Endothelial cell of umbilical vein (primary cell): ENCODE measurements at regions not wholly inside any gene's neighbourhood (a gene's known extent, or its start where the extent isn't known, plus 50 kb on each side); places are given as distances from the start of the nearest gene placed in this dataset.

Source experiments
- BruUV-seq: library from RNA; stranded (reverse); fragments of 400-500 nt; replicated peaks from 2 replicates; lab custom pipeline; 2021; lab: Mats Ljungman, UMichigan
- CTCF ChIA-PET: fragments of 300-600, 350-600 bp; sonication (Branson Sonifier 250); formaldehyde crosslinking; loops from one replicate; lab custom pipeline; 2021; ENCODE audit warnings: antibody characterized with exemption, inconsistent platforms; lab: Charles Lee
- POLR2A ChIA-PET: fragments of 300-600, 350-600 bp; sonication (Branson Sonifier 250); formaldehyde crosslinking; loops from one replicate; lab custom pipeline; 2021; ENCODE audit warnings: antibody characterized with exemption, inconsistent platforms; lab: Charles Lee
- DNase-seq: peaks from one replicate; pipeline ENCODE4 v3.0.0-alpha.2; 2011; ENCODE audit warnings: low read depth, low spot score
- FAIRE-seq: peaks from 2 replicates; lab custom pipeline; 2011; peaks lifted over from hg19 to GRCh38; lab: Jason Lieb, UNC
- H2AFZ ChIP-seq: 2 replicates; pipeline ENCODE4 v1.6.0; 2012; ENCODE audit warnings: low read depth, low read length, control low read depth, inconsistent platforms
- H3K27ac ChIP-seq: 2 replicates; pipeline ENCODE4 v1.5.1; 2011; ENCODE audit warnings: low read depth, mild to moderate bottlenecking, control low read depth, low read length, moderate library complexity; ENCODE audit not compliant: insufficient read depth
- H3K27me3 ChIP-seq, 2 experiments: 2 replicates each; pipeline versions ENCODE4 v1.6.0 to v1.6.1; 2011; ENCODE audit warnings: low read length in 2 of 2, mixed read lengths in 1 of 2; ENCODE audit not compliant: control insufficient read depth in 2 of 2, insufficient read depth in 2 of 2
- H3K36me3 ChIP-seq, 2 experiments: 2 replicates in 1 of 2; 3 replicates in 1 of 2; pipeline ENCODE4 v1.5.1; 2011; ENCODE audit warnings: low read length in 2 of 2, mild to moderate bottlenecking in 1 of 2, moderate library complexity in 1 of 2; ENCODE audit not compliant: control insufficient read depth in 2 of 2, insufficient read depth in 2 of 2; ENCODE audit errors: extremely low read depth in 1 of 2
- H3K4me1 ChIP-seq: 3 replicates; pipeline ENCODE4 v1.5.1; 2011; ENCODE audit warnings: mild to moderate bottlenecking, low read length; ENCODE audit not compliant: control insufficient read depth, insufficient read depth; ENCODE audit errors: extremely low read depth
- H3K4me2 ChIP-seq: 2 replicates; pipeline ENCODE4 v1.6.1; 2011; ENCODE audit warnings: low read length, control low read depth, mixed read lengths; ENCODE audit not compliant: insufficient read depth
- H3K4me3 ChIP-seq, 3 experiments: fragments of 200-600 bp in 1 of 3; sonication (generic), shearing (Covaris generic) in 1 of 3; replicated peaks in 1 of 3; 2 replicates each; pipeline ENCODE4 v1.5.1; 2011 to 2016; ENCODE audit warnings: control low read depth in 3 of 3, low read length in 3 of 3, mild to moderate bottlenecking in 2 of 3, inconsistent platforms in 1 of 3, low read depth in 1 of 3, moderate library complexity in 1 of 3; ENCODE audit not compliant: insufficient read depth in 1 of 3
- H3K79me2 ChIP-seq: 2 replicates; pipeline ENCODE4 v1.6.0; 2012; ENCODE audit warnings: low read length, inconsistent platforms; ENCODE audit not compliant: control insufficient read depth, insufficient read depth
- H3K9ac ChIP-seq: replicated peaks from 2 replicates; pipeline ENCODE3; 2011; ENCODE audit warnings: low read length, control low read depth; ENCODE audit not compliant: insufficient read depth; ENCODE audit errors: extremely low read depth
- H3K9me1 ChIP-seq: replicated peaks from 3 replicates; pipeline ENCODE4 v1.6.0; 2011; ENCODE audit warnings: mild to moderate bottlenecking, low read length; ENCODE audit not compliant: control insufficient read depth, insufficient read depth; ENCODE audit errors: extremely low read depth
- H3K9me3 ChIP-seq: replicated peaks from 2 replicates; pipeline ENCODE4 v1.5.1; 2012; ENCODE audit warnings: low read length, inconsistent platforms; ENCODE audit not compliant: control insufficient read depth, insufficient read depth
- H4K20me1 ChIP-seq: replicated peaks from 2 replicates; pipeline ENCODE3; 2011; ENCODE audit warnings: mild to moderate bottlenecking, low read length; ENCODE audit not compliant: control insufficient read depth, insufficient read depth; ENCODE audit errors: extremely low read depth
- EZH2 ChIP-seq: IDR thresholded peaks from 2 replicates; pipeline ENCODE4 v1.6.1; 2012; ENCODE audit warnings: borderline replicate concordance, low read depth, mild to moderate bottlenecking, moderate library complexity, low read length, inconsistent platforms; ENCODE audit not compliant: severe bottlenecking
- FOS ChIP-seq: IDR thresholded peaks from 2 replicates; pipeline ENCODE4 v1.6.1; 2011; ENCODE audit warnings: mild to moderate bottlenecking, low read length, moderate library complexity, borderline replicate concordance; ENCODE audit not compliant: insufficient read depth
- GATA2 ChIP-seq: IDR thresholded peaks from 2 replicates; pipeline ENCODE4 v1.7.0; 2011; ENCODE audit warnings: low read depth, mild to moderate bottlenecking, moderate library complexity, mixed read lengths, low read length; ENCODE audit not compliant: insufficient read length, insufficient read depth
- JUN ChIP-seq: IDR thresholded peaks from 2 replicates; pipeline ENCODE4 v1.6.1; 2011; ENCODE audit warnings: borderline replicate concordance, low read depth; ENCODE audit not compliant: insufficient read length, insufficient read depth
- MYC ChIP-seq: IDR thresholded peaks from one replicate; pipeline ENCODE4 v1.6.1; 2011; ENCODE audit warnings: mild to moderate bottlenecking, low read depth, low read length
- POLR2A ChIP-seq: IDR thresholded peaks from 2 replicates; pipeline ENCODE4 v1.6.1; 2012; ENCODE audit warnings: low read depth, mild to moderate bottlenecking, control low read depth, low read length
- POLR2AphosphoS5 ChIP-seq: IDR thresholded peaks from 2 replicates; pipeline ENCODE4 v1.6.1; 2012; ENCODE audit warnings: low read depth, mild to moderate bottlenecking, control low read depth, low read length, moderate library complexity; ENCODE audit not compliant: insufficient read depth
- dilution Hi-C: fragments of 300-500 bp; cut with MboI; formaldehyde crosslinking; loops from one replicate; pipeline ENCODE4 v1.15.0; 2019; ENCODE audit warnings: low sequenced_read_pairs; ENCODE audit not compliant: extremely low pct_ligation_motif_present
- intact Hi-C: fragments of 100-400 bp; cut with micrococcal nuclease; formaldehyde crosslinking; loops from one replicate; pipeline ENCODE4 v1.10.0; 2022
- TF ChIP-seq, protein P1 (sequence below), 2 donors: IDR thresholded peaks; 1 replicate in 1 of 2; 2 replicates in 1 of 2; pipeline ENCODE4 v1.5.1; 2011; ENCODE audit warnings: low read length in 2 of 2, mild to moderate bottlenecking in 2 of 2, moderate library complexity in 2 of 2, control low read depth in 1 of 2, inconsistent platforms in 1 of 2, low read depth in 1 of 2; ENCODE audit not compliant: insufficient read depth in 1 of 2; ENCODE audit errors: extremely low read depth in 1 of 2
- TF ChIP-seq, protein P2 (sequence below): IDR thresholded peaks from 2 replicates; pipeline ENCODE4 v1.6.1; 2011; ENCODE audit not compliant: insufficient read depth, insufficient read length

DNA sequence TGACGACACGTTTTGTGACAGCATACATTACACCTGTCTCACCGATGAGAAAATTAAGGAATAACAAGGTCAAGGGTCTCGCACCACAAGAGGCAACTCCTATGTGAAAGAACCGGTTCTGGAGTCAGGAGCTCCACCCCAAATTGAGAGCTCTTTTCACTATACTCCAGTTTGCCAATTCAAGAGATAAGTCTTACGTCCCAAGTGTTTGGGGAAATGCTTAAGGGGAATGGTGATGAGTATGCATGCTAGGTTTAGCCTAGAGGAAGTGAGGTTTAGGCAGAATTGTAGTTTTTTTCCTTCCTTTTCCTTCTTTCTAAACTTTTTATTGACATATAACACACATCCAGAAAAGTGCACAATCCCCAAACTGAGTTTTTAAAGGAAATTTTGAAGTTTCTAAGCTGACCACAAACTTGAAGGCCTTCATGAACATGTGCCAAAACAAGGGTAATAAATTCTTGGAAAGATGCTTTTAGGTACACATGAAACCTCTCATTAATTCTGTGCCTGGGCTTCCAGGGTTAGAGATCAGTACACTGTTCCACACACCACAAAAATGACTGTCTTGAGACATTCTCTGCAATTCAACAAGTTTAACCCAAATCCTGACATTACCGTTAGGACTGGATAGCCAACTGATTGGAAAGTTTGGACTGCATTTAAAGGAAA, 127.6 kb upstream of the SLC1A3 start:
- H3K4me1 ChIP-seq: no peaks in the 10 kb centered on the region
- POLR2A ChIA-PET: no interaction called here
- CTCF ChIA-PET: interaction anchor here (1.0 to 1.3 kb wide), 2 partner anchors 23 to 27 kb away, joined by 3 to 4 read pairs; no protein-coding TSS in a partner anchor

More for the DNA sequence above, 127.6 kb upstream of the SLC1A3 start:
- intact Hi-C loops: no loop called here
- Histone ChIP-seq H3K36me3 (no peaks in the 10 kb centered on the region), H3K4me2 (no peak overlapping the region), H3K4me3 (no peak overlapping the region), H3K79me2 (no peaks in the 10 kb centered on the region), H3K27me3 (no peaks in the 10 kb centered on the region), H4K20me1 (no peaks in the 10 kb centered on the region), H3K9me1 (no peaks in the 10 kb centered on the region), H3K9me3 (no peaks in the 10 kb centered on the region), H3K27ac (no peak overlapping the region), H2AFZ (no peak overlapping the region), H3K9ac (no peak overlapping the region)
- BruUV-seq: no TSS peak
- DNase-seq (no peak), FAIRE-seq (no peak)
- TF ChIP-seq POLR2AphosphoS5 (no peak), FOS (no peak), MYC (no peak), EZH2 (no peak), JUN (no peak), POLR2A (no peak), GATA2 (no peak)
- TF ChIP-seq, protein P1, sequence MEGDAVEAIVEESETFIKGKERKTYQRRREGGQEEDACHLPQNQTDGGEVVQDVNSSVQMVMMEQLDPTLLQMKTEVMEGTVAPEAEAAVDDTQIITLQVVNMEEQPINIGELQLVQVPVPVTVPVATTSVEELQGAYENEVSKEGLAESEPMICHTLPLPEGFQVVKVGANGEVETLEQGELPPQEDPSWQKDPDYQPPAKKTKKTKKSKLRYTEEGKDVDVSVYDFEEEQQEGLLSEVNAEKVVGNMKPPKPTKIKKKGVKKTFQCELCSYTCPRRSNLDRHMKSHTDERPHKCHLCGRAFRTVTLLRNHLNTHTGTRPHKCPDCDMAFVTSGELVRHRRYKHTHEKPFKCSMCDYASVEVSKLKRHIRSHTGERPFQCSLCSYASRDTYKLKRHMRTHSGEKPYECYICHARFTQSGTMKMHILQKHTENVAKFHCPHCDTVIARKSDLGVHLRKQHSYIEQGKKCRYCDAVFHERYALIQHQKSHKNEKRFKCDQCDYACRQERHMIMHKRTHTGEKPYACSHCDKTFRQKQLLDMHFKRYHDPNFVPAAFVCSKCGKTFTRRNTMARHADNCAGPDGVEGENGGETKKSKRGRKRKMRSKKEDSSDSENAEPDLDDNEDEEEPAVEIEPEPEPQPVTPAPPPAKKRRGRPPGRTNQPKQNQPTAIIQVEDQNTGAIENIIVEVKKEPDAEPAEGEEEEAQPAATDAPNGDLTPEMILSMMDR (IDR thresholded peaks at IDR 0.05; ENCODE audit: extremely low read depth in 1 of 2, insufficient read depth in 1 of 2, low read depth in 1 of 2, low read length in 2 of 2): no peak
- TF ChIP-seq, protein P2, sequence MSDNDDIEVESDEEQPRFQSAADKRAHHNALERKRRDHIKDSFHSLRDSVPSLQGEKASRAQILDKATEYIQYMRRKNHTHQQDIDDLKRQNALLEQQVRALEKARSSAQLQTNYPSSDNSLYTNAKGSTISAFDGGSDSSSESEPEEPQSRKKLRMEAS: no peak
- dilution Hi-C loops: no loop called here
